Loucy (cell line): ENCODE measurements at regions not wholly inside any gene's neighbourhood (a gene's known extent, or its start where the extent isn't known, plus 50 kb on each side); places are given as distances from the start of the nearest gene placed in this dataset.

ENCODE experiments used
- CTCF ChIP-seq: fragments of 200-600 bp; sonication (generic); conservative IDR thresholded peaks from 2 replicates; pipeline ENCODE4 v1.5.1; 2014; ENCODE audit warnings: mild to moderate bottlenecking, antibody characterized with exemption, low read length
- EZH2phosphoT487 ChIP-seq: fragments of 200-600 bp; IDR thresholded peaks from 2 replicates; pipeline ENCODE4 v1.6.1; 2018; ENCODE audit warnings: antibody characterized with exemption, mild to moderate bottlenecking, moderate library complexity, borderline replicate concordance

DNA sequence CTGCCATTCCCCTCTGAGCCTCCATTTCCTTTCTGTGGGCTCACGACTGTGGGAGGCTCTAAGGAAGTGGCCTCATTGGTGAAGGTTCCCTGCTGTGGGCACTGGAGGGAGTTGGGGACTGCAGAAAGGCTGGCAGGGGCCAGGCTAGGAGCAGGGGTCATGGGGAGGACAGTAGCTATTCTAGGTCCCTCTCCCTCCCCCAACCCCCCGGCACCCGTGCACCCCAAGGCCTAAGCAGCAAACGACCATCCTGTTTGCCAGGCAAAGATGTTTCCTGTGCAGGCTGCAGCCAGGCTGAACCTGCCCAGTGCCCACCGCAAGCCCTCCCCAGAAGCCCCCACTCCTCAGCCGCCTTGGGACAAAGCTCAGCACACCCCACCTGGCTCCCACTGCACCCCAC is 189.4 kb downstream of the MN1 start:
- TF ChIP-seq EZH2phosphoT487 (no peak), CTCF (peak; percentile 28; the same call in 1 of the 2 replicates)
